NCI-H1092 (cell line): ENCODE measurements at regions not wholly inside any gene's neighbourhood (a gene's known extent, or its start where the extent isn't known, plus 50 kb on each side); places are given as distances from the start of the nearest gene placed in this dataset.
"Not testable (repeated sequence)": the region's sequence is repeated elsewhere in the genome, so short reads cannot be mapped to it uniquely, and the experiment has no call there.

Experiments
- DNase-seq: peaks from one replicate; lab custom pipeline; 2025; lab: John Stamatoyannopoulos, UW

DNA sequence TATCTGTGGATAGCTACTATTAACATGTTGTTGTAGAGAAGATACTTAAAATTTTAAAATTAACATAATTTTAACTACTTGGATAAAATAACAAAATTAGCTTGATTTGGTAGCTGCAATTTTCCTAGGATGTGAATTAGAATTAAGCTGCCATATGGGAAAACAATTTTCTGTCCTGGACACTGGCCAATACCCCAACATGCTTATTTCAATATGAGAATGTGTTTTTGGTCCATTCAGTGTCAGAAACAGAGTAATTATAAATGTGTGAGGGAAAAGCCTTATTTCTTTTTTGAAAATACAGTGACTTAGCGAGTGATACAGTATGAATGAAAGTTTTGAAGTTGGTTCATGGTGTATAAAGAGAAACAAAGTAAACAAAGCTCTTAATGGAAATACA, 948.3 kb upstream of the GYPC start:
- DNase-seq: no peak

DNA sequence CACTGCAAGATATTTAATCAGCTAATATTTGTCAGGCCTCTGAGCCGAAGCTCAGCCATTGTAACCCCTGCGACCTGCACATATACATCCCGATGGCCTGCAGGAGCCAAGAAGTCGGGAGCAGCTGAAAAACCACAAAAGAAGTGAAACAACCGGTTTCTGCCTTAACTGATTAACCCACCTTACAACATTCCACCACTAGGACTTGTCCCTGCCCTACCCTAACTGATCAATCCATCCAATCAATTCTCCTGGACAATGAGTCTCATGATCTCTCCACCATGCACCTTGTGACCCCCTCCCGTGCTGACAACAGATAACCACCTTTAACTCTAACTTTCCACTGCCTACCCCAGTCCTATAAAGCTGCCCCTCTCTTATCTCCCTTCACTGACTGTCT, 945.4 kb upstream of the GYPC start:
- no peak for DNase-seq

DNA sequence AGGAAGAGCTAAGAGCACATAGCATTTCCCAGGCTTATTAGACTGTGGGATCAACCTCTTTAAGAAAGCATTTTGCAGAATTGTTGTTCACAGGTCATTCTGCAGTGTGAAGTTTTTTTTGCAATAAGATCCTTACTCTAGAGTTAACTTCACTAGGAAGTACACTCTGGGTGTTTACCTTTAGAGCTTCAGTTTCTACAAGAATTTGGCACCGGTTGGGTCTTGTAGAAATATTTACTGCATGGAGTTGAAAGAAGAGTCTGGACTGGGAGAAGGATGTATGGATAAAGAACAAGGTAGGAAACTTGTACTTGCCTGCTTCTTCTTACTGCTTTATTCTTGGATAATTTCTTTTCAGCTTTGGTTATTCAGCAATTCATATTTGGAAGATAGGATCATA, 944.9 kb upstream of the GYPC start:
- DNase-seq: no peak

DNA sequence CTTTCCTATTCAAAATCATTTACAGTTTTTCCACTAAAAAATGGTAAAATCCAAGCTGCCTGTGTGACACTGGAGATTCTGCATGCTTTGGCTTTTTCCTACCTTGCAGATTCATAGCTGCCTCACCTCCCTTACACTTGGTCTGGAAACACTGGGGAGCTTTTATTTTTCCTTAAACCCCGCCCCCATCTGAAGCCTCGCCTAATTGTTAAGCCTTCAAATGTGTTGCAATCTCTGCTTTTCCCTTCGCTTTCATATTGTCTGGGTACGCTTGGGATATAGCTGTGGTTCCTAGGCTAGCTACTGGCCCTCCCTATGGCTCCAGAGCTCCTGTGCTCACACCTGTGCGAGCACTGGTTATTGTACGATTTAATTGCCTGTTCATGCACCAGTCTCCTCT, 942.4 kb upstream of the GYPC start:
- no peak for DNase-seq

DNA sequence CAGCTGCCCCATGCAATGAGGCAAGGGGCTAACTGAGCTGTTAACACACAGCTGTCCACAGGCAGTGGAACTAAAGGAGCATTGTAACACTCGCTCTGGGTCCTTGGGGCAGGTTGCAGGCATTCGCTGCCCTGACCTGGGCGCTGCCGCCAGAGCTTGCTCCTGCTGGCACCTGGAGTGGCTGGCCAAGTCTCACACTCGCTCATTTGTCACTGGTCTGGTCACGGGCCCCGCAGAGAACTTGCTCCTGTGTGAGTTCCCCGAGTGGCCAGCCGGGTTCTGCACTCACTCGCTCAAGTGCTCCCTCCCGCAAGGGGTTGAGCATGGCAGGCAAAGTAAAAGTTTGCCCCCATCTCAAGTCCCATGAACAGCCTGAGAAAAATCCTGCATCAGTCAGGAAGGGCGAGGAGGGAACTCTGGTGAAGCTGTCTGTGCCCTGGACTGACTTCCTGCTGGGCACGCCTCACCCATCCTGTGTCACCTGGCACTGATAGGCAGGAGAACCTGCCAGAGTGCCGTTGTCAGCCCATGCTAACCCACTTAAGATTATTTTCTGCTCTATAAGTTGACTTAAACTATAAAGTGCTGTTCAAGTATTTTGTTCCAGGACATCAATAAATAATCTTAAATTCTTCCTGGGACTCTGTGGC, 934.8 kb upstream of the GYPC start:
- no peak for DNase-seq

DNA sequence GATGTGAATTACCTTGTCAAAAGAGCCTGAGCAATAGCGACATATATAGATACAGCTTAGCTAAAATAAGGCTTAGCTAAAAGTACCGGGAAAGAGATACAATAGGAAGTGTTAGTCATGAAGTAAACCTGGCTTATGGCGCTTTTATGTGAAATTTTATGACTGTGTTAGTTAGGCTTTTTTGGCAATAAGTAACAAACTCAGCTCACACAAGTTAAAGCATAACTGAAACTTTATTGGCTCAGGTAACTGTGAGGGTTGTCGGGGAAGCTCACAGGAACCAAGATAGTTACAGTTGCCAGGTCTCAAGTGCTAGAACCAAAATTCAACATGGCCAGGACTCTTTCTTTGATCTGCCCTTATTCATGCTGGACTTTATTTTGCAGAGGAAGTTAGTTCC, 925.0 kb upstream of the GYPC start:
- no peak for DNase-seq

DNA sequence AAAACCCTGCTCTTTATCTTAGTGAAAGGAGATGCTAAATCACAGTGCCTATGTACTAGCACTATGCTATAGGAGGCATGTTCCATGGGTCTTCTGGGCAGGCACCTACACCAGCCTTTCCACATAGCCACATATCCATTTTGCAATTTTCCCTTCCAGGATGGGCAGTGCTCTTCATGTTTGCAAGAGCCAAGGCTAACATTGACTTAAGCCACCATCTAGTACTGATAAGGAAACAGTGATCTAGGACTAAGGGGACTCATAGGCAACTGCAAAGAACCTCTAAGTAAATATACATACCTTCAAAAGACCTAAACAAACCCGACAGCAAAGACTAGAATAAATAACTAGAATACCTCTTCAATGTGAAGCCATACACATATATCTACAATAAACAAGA, 919.7 kb upstream of the GYPC start:
- DNase-seq: no peak

DNA sequence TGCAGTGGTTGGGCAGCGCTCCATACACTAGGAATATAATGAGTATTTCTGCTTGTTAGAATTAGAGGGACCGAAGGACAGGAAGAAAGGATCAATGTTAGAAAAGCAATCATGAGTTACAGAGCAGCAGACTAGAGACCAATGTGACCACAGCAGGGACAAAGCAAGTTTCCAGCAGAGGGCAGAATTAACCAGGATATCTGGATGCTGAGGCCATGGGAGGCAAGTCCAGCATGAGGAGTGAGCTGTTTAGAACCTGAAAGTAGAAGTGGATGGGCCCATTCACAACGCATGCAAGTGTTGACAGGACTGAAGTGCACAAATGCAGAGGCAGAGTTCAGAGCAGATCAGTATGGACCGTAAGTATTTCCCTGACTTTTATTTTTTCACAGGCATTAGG, 910.4 kb upstream of the GYPC start:
- DNase-seq: peak; percentile 40

DNA sequence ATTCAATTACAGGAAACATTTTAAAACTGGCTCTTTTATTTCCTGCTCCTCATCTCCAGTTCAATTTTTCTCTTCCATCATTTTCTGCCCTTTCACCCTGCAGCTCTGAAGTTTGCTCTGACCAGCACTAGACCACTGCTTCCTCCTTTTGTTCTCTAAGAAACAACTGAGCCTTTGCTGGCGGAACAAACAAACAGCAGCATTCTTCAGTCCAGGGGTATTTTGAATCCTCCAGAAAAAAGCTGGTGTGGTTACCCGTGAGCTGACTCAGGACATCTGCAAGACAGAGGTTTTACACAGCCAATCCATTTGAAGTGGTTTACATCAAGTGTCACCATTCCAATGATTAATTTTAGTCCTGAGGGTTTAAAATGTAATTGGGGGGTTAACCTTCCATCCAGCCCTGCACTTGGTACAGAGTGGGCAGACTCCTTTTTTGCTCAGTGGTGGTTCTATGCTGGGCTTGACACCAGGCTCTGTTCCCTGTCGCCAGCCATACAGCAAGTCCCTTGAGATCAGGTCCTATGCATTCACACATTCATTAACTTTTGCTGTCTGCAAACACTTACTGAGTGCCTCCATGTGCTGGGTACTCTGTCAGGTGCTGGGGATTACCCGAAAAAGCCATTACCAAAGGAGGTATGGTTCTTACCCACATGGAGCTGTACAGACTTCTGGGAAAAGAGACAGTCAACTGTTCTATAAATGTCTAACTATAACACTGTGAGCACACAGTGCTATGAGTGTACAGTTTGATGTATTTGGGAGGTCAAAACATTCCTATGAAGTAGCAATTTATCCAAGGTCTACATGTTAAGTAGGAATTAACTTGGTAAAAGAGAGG, 909.4 kb upstream of the GYPC start:
- no peak for DNase-seq

DNA sequence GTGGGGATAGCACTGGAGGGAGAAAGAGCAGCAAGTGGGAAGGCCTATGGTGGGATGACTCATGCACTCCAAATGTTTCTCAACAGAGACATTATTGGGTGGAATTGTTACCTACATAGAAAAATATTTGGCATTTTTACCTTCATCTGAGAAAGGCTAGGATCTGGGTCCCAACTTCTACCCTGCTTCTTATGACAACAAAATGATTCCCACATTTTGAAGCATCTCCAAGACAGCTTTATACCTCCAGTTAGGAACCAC, 908.9 kb upstream of the GYPC start:
- no peak for DNase-seq

DNA sequence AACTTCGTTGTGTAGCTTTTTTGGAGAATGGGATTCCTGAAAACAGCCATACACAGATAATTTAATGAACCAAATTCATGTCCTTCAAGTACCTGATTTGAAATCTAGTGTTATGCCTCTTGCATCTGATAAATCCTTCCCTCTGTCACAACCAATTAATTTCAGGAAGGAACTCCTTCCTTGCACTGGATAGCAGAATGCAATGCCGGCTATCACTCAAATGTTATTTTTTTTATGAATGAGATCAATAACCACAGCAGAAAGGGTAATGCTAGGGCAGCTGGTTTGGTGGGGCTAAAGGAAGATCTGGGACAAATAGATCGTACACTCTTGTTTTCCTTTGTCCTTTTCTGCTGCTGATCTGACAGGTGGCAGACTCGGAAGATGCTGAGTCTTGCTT, 899.5 kb upstream of the GYPC start:
- DNase-seq: no peak

DNA sequence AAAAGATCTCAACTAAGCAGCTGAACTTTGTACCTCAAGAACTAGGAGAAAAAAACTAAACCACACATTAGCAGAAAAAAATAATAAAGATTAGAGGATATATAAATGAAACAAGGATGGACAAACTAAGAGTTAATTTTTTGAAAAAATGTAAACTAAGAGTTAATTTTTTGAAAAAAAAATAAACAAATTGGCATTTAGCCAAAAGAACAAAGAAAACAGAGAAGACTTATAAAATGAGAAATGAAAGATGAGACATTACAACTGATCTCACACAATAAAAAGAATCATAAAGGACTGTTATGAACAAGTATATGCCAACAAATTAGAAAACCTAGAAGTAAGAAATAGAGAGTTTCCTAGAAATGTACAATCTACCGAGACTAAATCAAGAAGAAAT, 859.2 kb upstream of the GYPC start:
- no peak for DNase-seq

DNA sequence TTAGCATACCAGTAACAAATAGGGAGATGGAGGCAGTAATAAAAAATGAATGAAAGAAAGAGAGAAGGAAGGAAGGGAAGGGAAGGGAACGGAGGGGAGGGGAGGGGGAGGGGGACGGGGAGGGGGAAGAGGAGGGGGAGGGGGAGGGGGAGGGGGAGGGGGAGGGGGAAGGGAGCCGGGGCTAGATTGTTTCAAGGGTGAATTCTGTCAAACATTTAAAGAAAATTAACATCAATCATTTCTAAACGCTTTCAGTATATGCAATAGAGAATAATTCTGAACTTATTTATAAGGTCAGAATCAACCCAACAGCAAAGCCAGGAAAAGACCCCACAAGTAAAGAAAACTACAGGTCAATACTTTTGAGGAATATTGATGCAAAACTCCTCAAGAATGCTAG, 858.8 kb upstream of the GYPC start:
- DNase-seq: no peak

DNA sequence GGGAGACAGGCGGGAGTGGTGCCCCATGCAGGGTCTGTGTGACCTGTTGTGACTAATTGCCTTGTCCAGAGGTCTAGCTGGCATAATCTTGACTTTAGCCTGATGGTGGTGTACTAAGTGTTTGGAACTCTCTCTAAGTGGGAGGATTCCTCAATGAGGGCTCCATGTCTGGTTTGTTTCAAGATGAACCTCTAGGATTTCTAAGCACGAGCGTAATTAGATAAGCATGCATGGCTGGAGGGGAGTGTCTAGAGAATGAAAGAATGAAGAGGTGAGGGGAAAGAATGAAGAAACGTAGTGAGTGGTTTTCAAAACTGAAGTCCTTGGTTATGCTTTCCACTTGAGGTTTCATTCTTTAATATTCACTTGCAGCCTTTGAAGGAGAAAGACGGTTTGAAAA, 833.2 kb upstream of the GYPC start:
- no peak for DNase-seq

DNA sequence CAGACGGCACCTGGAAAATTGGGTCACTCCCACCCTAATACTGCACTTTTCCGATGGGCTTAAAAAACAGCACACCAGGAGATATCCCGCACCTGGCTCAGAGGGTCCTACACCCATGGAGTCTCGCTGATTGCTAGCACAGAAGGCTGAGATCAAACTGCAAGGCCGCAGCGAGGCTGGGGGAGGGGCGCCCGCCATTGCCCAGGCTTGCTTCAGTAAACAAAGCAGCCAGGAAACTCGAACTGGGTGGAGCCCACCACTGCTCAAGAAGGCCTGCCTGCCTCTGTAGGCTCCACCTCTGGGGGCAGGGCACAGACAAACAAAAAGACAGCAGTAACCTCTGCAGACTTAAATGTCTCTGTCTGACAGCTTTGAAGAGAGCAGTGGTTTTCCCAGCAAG, 830.2 kb upstream of the GYPC start:
- not testable (repeated sequence) for DNase-seq

DNA sequence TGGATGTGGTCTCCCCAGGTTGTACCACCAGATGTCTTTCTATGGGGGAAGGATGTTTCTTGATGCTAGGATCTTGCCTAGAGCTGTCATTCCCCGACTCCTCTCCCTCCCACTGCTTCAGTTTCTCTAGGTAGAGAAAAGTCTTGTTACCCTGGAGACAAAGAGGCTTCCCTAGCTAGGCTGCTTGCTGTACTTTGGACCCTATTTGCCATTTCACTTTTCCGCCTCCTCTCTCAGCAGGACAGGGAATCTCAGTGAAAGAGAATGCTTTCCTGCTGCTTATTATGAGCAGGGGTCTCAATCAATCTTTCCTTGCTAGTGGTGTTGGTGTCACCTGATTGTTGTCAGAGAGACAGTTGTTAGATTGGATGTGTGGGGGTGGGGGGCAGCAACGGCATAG, 818.8 kb upstream of the GYPC start:
- DNase-seq: no peak

DNA sequence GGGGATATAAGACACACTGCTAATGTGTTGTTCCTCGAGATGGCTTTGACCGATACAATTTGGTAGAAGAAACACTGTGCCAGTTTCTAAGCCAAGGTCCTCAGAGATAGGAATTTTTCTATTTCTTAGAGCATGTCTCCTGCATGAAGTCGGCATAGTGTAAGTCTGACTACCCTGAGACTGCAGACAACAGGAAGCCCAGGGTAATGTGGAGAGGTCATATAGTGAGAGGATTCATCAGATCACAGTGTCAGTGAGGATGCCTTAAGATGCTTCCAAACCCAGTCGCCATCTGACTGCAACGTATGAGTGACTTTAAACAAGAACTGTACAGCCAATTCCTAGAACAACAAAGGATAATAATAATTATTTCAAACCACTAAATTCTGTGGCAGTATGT, 818.3 kb upstream of the GYPC start:
- no peak for DNase-seq

DNA sequence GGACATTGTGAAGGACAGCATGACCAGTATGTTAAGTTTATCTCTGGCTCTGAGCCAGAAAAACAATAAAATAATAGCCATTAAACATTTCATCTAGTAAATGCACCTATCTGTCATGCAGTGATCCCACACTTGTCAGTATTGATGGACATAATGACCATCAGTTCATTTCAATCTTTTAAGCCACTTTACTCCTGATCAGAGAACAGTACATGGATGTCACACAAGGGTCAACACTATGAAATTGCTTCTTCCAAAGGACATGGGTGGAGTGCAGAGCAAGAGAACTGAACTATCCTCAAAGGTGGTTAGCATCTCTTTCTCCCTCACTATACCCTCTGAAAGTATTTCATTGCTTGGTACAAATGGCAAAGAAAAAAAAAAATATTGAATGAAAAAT, 816.0 kb upstream of the GYPC start:
- no peak for DNase-seq

DNA sequence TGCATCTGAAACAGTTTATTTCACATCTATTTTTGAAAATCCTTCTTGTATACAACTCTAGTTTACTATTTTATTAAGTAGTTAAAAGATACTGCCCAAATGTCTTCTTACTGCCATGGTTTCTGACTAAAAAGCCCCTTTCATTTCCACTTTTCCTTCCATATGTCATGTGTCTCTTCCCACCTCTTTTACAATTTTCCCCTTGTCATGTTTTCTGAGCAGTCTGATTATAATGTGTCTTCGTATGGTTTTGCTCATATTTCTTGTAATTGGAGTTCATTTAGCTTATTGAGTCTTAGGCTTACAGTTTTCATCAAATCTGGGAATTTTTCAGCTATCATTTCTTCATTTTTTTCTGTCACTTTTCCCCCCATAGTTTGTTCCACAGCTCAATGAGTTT, 813.9 kb upstream of the GYPC start:
- no peak for DNase-seq

DNA sequence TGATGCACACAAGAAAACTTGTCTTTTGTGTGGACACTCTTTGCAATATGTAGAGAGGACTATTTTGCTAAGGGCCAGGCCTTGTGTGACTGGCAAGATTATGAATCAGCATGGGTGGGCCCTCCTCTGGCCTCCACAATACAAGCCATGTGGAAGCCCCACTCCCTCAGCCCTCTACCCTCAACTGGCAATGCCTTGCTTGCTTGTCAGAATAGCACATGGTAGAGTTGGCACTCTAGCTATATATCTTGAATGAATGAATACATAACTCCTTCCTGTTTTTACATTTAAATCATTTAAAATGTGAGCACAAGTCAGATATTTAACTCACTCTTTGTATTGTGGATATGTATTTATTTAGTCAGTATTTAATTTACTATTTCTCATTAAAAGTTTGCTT, 805.4 kb upstream of the GYPC start:
- no peak for DNase-seq

DNA sequence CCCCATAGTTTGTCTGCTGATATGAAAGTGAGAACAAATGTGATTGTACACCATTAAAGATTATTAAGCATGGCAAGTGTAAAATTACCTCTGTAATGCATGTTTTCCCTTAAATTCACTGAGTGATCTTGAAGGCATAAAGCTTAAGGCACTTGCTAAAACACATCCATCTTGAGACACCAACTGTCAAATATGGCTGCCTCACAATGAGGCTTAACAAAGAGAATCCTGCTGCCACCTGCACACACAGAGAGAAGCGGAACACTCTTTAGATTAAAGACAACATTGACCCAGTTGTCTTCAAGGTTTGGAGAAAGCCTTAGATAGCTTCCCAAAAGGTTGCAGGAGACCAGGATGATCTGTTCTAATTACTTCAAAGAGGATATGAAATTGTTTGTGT, 803.6 kb upstream of the GYPC start:
- no peak for DNase-seq

DNA sequence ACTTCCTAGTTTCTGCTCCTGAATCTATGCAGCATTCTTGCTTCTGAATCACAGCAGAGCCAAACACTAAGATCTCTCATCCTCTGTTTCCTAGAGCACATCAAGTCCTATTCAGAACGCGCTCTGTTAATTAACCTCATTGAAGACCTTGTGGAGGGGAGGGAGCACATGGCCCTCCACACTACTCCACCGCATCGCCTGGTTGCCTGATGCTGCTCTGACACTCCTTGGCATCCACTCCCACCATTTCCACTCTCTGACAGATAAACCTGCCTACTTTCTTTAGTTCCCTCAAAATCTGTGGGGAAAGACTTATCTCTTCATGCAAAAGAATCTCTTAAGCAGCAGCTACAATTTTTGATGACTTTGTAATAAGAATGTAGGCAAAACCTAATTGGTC, 802.3 kb upstream of the GYPC start:
- DNase-seq: no peak

DNA sequence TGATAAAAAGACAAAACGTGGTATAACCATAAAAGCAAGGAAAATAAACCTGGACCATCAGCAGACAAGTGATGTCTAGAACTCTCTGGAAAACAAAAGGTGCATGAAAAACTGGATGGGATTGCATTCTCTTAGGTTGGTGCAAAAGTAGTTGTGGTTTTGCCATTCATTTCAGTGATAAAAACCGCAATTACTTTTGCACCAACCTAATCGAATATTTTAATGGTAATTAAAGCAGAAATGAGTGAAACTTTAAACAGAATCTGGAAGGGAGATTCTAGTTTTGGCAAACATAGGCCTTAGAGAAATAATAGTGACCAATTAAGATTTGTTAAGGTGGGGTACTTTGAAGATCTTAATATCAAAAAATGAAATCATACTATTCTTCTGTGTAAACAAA, 800.8 kb upstream of the GYPC start:
- no peak for DNase-seq
